Thyroid gland (tissue), 4 donors: ENCODE measurements at regions not wholly inside any gene's neighbourhood (a gene's known extent, or its start where the extent isn't known, plus 50 kb on each side); places are given as distances from the start of the nearest gene placed in this dataset.

ENCODE experiments used
- CTCF ChIP-seq, 6 experiments: fragments of 200-600 bp in 3 of 6; fragments of 450-650 bp in 3 of 6; sonication (generic) in 3 of 6; IDR thresholded peaks; one replicate each; pipeline ENCODE4 v1.5.1; 2016 to 2019; ENCODE audit warnings: antibody characterized with exemption in 6 of 6, mild to moderate bottlenecking in 2 of 6, inconsistent platforms in 1 of 6, moderate library complexity in 1 of 6
- POLR2A ChIP-seq, 2 donors: fragments of 450-650 bp; IDR thresholded peaks; one replicate each; pipeline ENCODE4 v1.6.1; 2017; ENCODE audit warnings: antibody characterized with exemption in 2 of 2, mild to moderate bottlenecking in 2 of 2, moderate library complexity in 1 of 2

- no peak for TF ChIP-seq CTCF (IDR thresholded peaks at IDR 0.05)
- no peak for TF ChIP-seq POLR2A (IDR thresholded peaks at IDR 0.05)
Observed at GRCh38 chr5:107792940-107793339, 122.2 kb upstream of the EFNA5 start.
